ENCODE measurements at regions not wholly inside any gene's neighbourhood (a gene's known extent, or its start where the extent isn't known, plus 50 kb on each side); places are given as distances from the start of the nearest gene placed in this dataset.

DNA sequence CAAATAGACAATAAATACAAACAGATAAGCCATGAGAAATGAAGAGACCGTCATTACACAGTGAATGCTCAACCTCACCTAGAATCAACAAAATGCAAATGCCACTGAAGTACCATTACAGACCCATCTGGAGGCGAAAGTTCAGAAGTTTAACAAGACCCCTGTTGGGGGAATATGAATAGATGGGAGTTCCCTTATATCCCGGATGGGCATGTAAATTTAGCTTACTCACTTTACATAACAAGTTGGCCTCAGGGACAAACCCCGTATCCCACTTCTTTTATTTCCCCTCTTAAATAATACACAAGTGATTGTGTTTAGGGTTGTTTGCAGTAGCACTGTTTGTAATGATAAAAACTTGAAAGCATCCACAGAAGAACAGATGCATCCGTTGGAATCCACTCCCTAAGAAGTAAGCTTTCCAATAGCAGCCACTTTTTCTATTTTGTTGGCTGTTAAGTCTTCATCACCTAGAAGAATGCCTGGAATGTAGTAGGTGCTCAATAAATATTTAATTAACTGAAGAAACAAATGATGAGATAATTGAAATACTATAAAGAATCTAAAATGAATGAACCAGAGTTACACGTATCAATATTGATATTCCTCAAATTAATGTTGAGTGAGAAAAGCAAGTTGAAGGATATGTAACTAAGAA, 1076.3 kb upstream of the TENM3 start:
- no peak overlapping the region for H3K9ac ChIP-seq (ENCODE audit: low read depth in 1 of 3, low read length in 3 of 3)
- H3K9me3 ChIP-seq (ENCODE audit: control insufficient read depth in 3 of 3, low read length in 3 of 3), result no peaks in the 10 kb centered on the region
- H3K4me3 ChIP-seq (ENCODE audit: low read length in 3 of 3), result no peak overlapping the region
- no peaks in the 10 kb centered on the region for H3K27me3 ChIP-seq (ENCODE audit: control insufficient read depth in 3 of 3, insufficient read depth in 3 of 3, low read length in 3 of 3)
- H3K4me1 ChIP-seq (ENCODE audit: control insufficient read depth in 3 of 3, insufficient read depth in 3 of 3, low read length in 3 of 3), result no peaks in the 10 kb centered on the region
- H3K27ac ChIP-seq (ENCODE audit: low read depth, low read length), result no peak overlapping the region
- no peaks in the 10 kb centered on the region for H3K36me3 ChIP-seq (ENCODE audit: control insufficient read depth in 3 of 3, insufficient read depth in 3 of 3, low read length in 3 of 3)

DNA sequence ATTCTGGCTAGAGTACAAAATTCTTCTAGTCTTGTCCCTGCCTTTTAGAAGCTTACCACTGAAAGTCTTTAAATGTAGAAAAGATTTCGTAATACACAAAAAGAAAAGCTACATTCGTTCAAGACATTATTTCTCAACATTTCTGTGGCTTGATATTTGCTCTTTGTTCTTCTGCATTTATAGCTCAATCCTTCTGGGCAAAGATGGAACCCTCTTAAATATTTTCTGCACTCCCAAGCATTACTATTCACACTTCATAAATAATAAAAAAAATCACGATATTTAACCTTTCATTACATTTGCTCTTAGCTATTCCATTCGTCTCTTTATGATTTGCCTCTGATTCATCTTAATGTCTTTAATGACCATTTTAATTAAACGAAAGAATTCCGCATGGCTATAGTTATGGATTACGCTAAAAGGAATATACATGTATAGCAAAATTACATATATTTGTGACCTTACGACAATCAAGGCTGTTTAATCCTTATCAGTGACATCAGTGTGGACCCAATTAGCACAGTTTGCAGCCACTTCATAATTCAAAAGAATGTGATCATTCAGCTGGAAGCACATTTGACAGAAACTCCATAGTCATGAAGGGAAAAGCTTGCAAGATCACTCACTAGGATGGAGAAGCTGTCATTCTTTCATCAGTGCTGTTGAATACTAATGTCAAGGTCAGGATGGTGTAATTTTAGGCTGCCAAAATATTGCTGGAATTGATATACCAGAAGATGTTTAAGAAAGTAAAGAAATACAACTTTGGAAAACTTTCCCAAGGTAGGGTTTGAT, 1075.0 kb upstream of the TENM3 start:
- Histone ChIP-seq H3K9me3 (ENCODE audit: control insufficient read depth in 3 of 3, low read length in 3 of 3) (no peaks in the 10 kb centered on the region), H3K4me3 (ENCODE audit: low read length in 3 of 3) (no peak overlapping the region), H3K27ac (ENCODE audit: low read depth, low read length) (no peak overlapping the region), H3K27me3 (ENCODE audit: control insufficient read depth in 3 of 3, insufficient read depth in 3 of 3, low read length in 3 of 3) (no peaks in the 10 kb centered on the region), H3K4me1 (ENCODE audit: control insufficient read depth in 3 of 3, insufficient read depth in 3 of 3, low read length in 3 of 3) (no peaks in the 10 kb centered on the region), H3K9ac (ENCODE audit: low read depth in 1 of 3, low read length in 3 of 3) (no peak overlapping the region), H3K36me3 (ENCODE audit: control insufficient read depth in 3 of 3, insufficient read depth in 3 of 3, low read length in 3 of 3) (no peaks in the 10 kb centered on the region)

DNA sequence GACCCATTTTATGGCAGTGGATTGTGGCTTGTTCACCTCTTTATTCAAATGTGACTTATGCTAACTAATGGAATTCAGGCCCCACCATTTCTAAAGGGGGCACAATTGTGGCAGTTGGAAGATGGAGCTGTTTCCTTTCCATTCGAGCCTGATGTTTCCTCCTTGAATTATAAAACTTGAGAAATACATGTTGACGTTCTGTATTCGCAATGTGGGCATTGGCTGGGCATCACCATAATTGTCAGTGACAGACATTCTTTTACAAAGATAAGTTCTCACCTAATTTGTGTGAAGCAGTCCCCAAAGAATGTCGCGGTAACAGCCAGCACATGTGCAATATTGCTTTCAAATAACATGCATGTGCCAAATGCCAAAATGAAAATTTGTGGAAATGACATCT, 1070.2 kb upstream of the TENM3 start:
- Histone ChIP-seq H3K27me3 (ENCODE audit: control insufficient read depth in 3 of 3, insufficient read depth in 3 of 3, low read length in 3 of 3) (no peaks in the 10 kb centered on the region), H3K9ac (ENCODE audit: low read depth in 1 of 3, low read length in 3 of 3) (no peak overlapping the region), H3K27ac (ENCODE audit: low read depth, low read length) (no peak overlapping the region), H3K4me3 (ENCODE audit: low read length in 3 of 3) (no peak overlapping the region), H3K36me3 (ENCODE audit: control insufficient read depth in 3 of 3, insufficient read depth in 3 of 3, low read length in 3 of 3) (no peaks in the 10 kb centered on the region), H3K4me1 (ENCODE audit: control insufficient read depth in 3 of 3, insufficient read depth in 3 of 3, low read length in 3 of 3) (no peaks in the 10 kb centered on the region), H3K9me3 (ENCODE audit: control insufficient read depth in 3 of 3, low read length in 3 of 3) (no peaks in the 10 kb centered on the region)

DNA sequence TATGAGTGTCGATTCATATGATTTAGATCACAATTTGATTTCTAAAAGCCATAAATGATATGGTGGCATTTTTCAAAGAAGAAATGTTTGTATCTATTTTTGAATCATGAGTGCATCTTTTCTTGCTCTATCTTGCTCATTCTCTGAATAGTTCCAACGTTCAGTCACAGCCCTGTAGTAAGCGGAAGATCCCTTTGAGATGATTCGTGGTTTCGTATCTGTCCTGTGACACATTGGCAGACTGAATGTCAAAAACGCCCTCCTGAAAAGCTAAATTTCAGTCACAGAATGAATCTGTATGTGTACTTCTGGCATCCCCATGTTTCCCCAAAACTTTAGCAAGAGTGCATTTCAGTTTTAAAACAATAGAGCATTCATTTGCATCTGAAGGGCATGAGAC, 1066.9 kb upstream of the TENM3 start:
- Histone ChIP-seq H3K4me1 (ENCODE audit: control insufficient read depth in 3 of 3, insufficient read depth in 3 of 3, low read length in 3 of 3) (no peaks in the 10 kb centered on the region), H3K27ac (ENCODE audit: low read depth, low read length) (no peak overlapping the region), H3K9me3 (ENCODE audit: control insufficient read depth in 3 of 3, low read length in 3 of 3) (no peaks in the 10 kb centered on the region), H3K9ac (ENCODE audit: low read depth in 1 of 3, low read length in 3 of 3) (no peak overlapping the region), H3K4me3 (ENCODE audit: low read length in 3 of 3) (no peak overlapping the region), H3K27me3 (ENCODE audit: control insufficient read depth in 3 of 3, insufficient read depth in 3 of 3, low read length in 3 of 3) (no peaks in the 10 kb centered on the region), H3K36me3 (ENCODE audit: control insufficient read depth in 3 of 3, insufficient read depth in 3 of 3, low read length in 3 of 3) (no peaks in the 10 kb centered on the region)

DNA sequence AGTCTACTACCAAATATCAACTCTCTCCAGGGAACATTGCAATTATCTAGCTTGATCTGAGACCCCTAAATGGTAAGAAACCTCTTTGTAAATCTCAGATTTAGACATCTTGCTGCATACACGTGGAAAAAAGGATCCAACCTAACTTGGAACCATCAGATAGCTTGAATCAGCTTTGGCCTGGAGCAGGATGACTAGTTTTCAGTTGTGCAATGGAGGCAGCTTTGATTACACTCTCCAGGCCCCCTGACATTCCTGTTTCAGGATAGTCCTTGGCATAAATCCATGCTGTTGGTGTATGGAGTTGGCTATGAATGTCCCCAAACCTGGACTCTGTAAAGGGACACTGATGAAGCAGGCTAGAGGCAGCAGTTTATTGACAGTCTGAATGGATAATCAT, 1061.9 kb upstream of the TENM3 start:
- no peaks in the 10 kb centered on the region for H3K27me3 ChIP-seq (ENCODE audit: control insufficient read depth in 3 of 3, insufficient read depth in 3 of 3, low read length in 3 of 3)
- H3K27ac ChIP-seq (ENCODE audit: low read depth, low read length), result no peak overlapping the region
- no peak overlapping the region for H3K9ac ChIP-seq (ENCODE audit: low read depth in 1 of 3, low read length in 3 of 3)
- H3K9me3 ChIP-seq (ENCODE audit: control insufficient read depth in 3 of 3, low read length in 3 of 3), result no peaks in the 10 kb centered on the region
- H3K4me1 ChIP-seq (ENCODE audit: control insufficient read depth in 3 of 3, insufficient read depth in 3 of 3, low read length in 3 of 3), result no peaks in the 10 kb centered on the region
- H3K36me3 ChIP-seq (ENCODE audit: control insufficient read depth in 3 of 3, insufficient read depth in 3 of 3, low read length in 3 of 3), result no peaks in the 10 kb centered on the region
- no peak overlapping the region for H3K4me3 ChIP-seq (ENCODE audit: low read length in 3 of 3)

DNA sequence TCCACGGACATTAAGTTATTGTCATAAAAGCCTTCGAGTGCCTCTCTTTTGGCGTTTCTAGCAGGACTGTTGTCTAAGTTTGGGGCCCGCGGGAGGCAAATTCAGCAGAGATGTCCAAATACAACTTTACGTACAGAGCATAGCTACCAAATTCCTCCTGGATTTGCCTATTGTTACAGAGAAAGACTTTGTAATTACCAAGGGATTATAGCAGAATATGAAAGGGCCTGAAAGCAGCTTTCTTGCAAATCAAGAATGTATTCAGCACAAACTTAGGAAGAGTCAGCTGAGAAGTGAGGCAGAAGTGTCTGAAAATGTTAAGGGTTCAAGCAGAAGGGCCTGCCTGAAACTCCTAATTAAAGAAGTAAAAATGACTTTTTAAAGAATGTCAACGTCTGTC, 1053.5 kb upstream of the TENM3 start:
- Histone ChIP-seq H3K27ac (ENCODE audit: low read depth, low read length) (no peak overlapping the region), H3K9ac (ENCODE audit: low read depth in 1 of 3, low read length in 3 of 3) (no peak overlapping the region), H3K4me1 (ENCODE audit: control insufficient read depth in 3 of 3, insufficient read depth in 3 of 3, low read length in 3 of 3) (no peaks in the 10 kb centered on the region), H3K9me3 (ENCODE audit: control insufficient read depth in 3 of 3, low read length in 3 of 3) (no peaks in the 10 kb centered on the region), H3K36me3 (ENCODE audit: control insufficient read depth in 3 of 3, insufficient read depth in 3 of 3, low read length in 3 of 3) (no peaks in the 10 kb centered on the region), H3K27me3 (ENCODE audit: control insufficient read depth in 3 of 3, insufficient read depth in 3 of 3, low read length in 3 of 3) (no peaks in the 10 kb centered on the region), H3K4me3 (ENCODE audit: low read length in 3 of 3) (no peak overlapping the region)

DNA sequence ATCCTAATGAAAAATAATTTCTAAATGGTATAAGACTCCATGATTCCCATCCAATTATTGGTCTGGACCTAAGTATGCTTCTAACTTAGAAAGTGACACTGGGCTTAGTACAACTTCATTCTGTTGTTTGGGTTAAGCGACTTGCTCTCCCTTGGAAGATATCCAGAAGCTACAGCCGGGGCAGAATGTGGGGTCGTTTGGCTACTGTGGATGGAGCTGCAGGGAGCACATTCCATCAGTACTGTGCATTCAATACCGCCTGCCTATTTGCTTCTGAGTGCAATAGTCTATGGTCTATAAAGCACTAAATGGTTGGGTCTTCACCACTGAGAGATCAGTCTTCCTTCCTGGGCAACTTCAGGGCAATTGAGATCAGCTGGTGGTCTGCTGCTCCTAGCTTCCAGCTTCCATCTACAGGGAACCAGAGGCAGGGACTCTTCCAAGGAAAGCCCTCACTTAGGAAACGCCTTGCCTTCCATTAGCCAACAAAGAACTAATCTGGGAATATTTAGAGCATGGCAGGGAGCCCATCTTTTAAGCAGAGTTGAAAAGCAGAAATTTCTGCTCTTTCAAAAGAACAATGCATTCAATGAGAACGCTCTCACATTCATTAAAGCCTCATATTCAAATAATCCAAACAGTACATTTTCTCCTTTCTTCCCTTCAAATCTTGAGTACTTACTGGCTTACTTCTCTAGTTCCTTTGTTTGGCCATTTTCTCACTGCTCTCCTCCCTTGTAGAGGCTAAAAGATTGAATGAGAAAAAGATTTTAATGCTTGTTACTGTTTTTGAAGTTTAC, 1049.9 kb upstream of the TENM3 start:
- H3K9me3 ChIP-seq (ENCODE audit: control insufficient read depth in 3 of 3, low read length in 3 of 3), result no peaks in the 10 kb centered on the region
- no peaks in the 10 kb centered on the region for H3K36me3 ChIP-seq (ENCODE audit: control insufficient read depth in 3 of 3, insufficient read depth in 3 of 3, low read length in 3 of 3)
- no peak overlapping the region for H3K27ac ChIP-seq (ENCODE audit: low read depth, low read length)
- H3K27me3 ChIP-seq (ENCODE audit: control insufficient read depth in 3 of 3, insufficient read depth in 3 of 3, low read length in 3 of 3), result no peaks in the 10 kb centered on the region
- H3K9ac ChIP-seq (ENCODE audit: low read depth in 1 of 3, low read length in 3 of 3), result no peak overlapping the region
- no peaks in the 10 kb centered on the region for H3K4me1 ChIP-seq (ENCODE audit: control insufficient read depth in 3 of 3, insufficient read depth in 3 of 3, low read length in 3 of 3)
- H3K4me3 ChIP-seq (ENCODE audit: low read length in 3 of 3), result no peak overlapping the region

DNA sequence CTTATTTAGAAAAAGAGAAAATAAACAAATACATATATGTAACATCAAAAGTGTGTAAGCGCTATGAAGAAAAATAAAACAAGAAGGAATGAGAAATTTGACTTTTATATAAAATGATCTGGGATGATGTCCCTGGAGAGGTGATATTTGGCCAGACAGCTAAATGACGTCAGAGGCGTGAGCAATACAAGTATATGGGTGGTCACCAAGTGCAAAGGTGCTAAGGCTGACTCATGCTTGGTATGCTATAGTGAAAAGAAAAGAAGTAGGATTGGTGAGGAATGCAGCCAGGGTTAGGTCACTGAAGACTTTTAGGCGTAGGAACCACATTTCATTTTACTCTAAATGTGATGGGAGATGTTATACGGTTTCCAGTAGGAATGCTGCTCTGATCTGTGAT, 1049.1 kb upstream of the TENM3 start:
- Histone ChIP-seq H3K27me3 (ENCODE audit: control insufficient read depth in 3 of 3, insufficient read depth in 3 of 3, low read length in 3 of 3) (no peaks in the 10 kb centered on the region), H3K4me3 (ENCODE audit: low read length in 3 of 3) (no peak overlapping the region), H3K9me3 (ENCODE audit: control insufficient read depth in 3 of 3, low read length in 3 of 3) (peaks cover 0 to 3% (median 0%) of the 10 kb centered on the region in 3 donors), H3K4me1 (ENCODE audit: control insufficient read depth in 3 of 3, insufficient read depth in 3 of 3, low read length in 3 of 3) (no peaks in the 10 kb centered on the region), H3K9ac (ENCODE audit: low read depth in 1 of 3, low read length in 3 of 3) (no peak overlapping the region), H3K27ac (ENCODE audit: low read depth, low read length) (no peak overlapping the region), H3K36me3 (ENCODE audit: control insufficient read depth in 3 of 3, insufficient read depth in 3 of 3, low read length in 3 of 3) (no peaks in the 10 kb centered on the region)

DNA sequence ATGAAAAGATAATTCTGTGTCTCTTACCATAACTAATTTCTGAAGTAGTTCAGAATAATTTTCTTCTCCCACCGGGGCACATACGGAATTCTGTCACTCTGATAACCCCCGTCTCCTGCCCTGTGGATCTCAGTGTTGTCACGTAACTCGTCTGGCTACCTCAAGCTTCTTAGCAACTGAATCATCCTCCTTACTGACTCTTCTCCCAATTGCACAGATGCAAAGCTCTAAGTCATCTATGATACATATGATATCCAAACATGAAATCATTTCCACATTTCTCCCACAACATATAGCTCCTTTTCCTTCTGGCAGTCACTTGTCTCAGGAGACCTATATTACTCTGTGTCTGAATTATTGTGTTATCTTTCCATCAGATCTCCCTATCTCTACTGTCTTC, 1043.1 kb upstream of the TENM3 start:
- H3K27ac ChIP-seq (ENCODE audit: low read depth, low read length), result no peak overlapping the region
- no peak overlapping the region for H3K4me3 ChIP-seq (ENCODE audit: low read length in 3 of 3)
- no peaks in the 10 kb centered on the region for H3K4me1 ChIP-seq (ENCODE audit: control insufficient read depth in 3 of 3, insufficient read depth in 3 of 3, low read length in 3 of 3)
- peaks cover 0 to 3% (median 0%) of the 10 kb centered on the region in 3 donors for H3K9me3 ChIP-seq (ENCODE audit: control insufficient read depth in 3 of 3, low read length in 3 of 3)
- H3K27me3 ChIP-seq (ENCODE audit: control insufficient read depth in 3 of 3, insufficient read depth in 3 of 3, low read length in 3 of 3), result no peaks in the 10 kb centered on the region
- no peak overlapping the region for H3K9ac ChIP-seq (ENCODE audit: low read depth in 1 of 3, low read length in 3 of 3)
- H3K36me3 ChIP-seq (ENCODE audit: control insufficient read depth in 3 of 3, insufficient read depth in 3 of 3, low read length in 3 of 3), result no peaks in the 10 kb centered on the region

DNA sequence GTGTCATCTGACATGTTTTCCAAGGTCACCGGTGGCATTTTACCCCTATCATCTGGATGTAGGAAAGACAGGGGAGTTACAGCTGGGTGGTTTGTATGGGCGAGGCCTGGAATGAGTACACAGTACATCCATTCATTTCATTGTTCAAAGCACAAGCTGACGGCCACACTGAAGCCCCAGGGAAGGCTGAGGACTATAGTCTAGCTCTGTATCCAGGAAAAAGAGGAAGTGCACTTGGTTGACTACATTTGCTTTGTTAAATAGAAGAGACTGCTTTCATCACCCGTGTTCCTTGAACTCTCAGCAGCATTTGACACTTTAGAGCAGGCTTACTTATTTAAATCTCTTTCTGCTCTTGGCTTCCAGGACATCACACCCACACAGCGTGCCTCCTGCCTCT, 1041.0 kb upstream of the TENM3 start:
- no peaks in the 10 kb centered on the region for H3K27me3 ChIP-seq (ENCODE audit: control insufficient read depth in 3 of 3, insufficient read depth in 3 of 3, low read length in 3 of 3)

More for the DNA sequence above, 1041.0 kb upstream of the TENM3 start:
- H3K27ac ChIP-seq (ENCODE audit: low read depth, low read length), result no peak overlapping the region
- no peaks in the 10 kb centered on the region for H3K36me3 ChIP-seq (ENCODE audit: control insufficient read depth in 3 of 3, insufficient read depth in 3 of 3, low read length in 3 of 3)
- H3K9me3 ChIP-seq (ENCODE audit: control insufficient read depth in 3 of 3, low read length in 3 of 3), result peaks cover 0 to 3% (median 0%) of the 10 kb centered on the region in 3 donors
- H3K4me3 ChIP-seq (ENCODE audit: low read length in 3 of 3), result no peak overlapping the region
- H3K4me1 ChIP-seq (ENCODE audit: control insufficient read depth in 3 of 3, insufficient read depth in 3 of 3, low read length in 3 of 3), result no peaks in the 10 kb centered on the region
- H3K9ac ChIP-seq (ENCODE audit: low read depth in 1 of 3, low read length in 3 of 3), result no peak overlapping the region

Data from skeletal muscle tissue (tissue), 3 donors.